B cell (primary cell): ENCODE measurements at regions not wholly inside any gene's neighbourhood (a gene's known extent, or its start where the extent isn't known, plus 50 kb on each side); places are given as distances from the start of the nearest gene placed in this dataset.
"Not testable (repeated sequence)": the region's sequence is repeated elsewhere in the genome, so short reads cannot be mapped to it uniquely, and the experiment has no call there.

ENCODE experiments used
- ATAC-seq: fragments of 200-7000 bp; cut with Tn5 transposase; one replicate; pipeline ENCODE4 v1.10.0; 2021; ENCODE audit warnings: low read depth, mild to moderate bottlenecking, moderate number of reproducible peaks, moderate library complexity
- CTCF ChIA-PET: fragments of 350-600 bp; sonication (Branson Sonifier 250); formaldehyde crosslinking; loops from one replicate; lab custom pipeline; 2021; ENCODE audit warnings: antibody characterized with exemption, inconsistent platforms; lab: Charles Lee
- POLR2A ChIA-PET: fragments of 350-600 bp; sonication (Branson Sonifier 250); formaldehyde crosslinking; loops from one replicate; lab custom pipeline; 2021; ENCODE audit warnings: antibody characterized with exemption; lab: Charles Lee
- DNase-seq: peaks from one replicate; pipeline ENCODE4 v3.0.0; 2013
- H2AFZ ChIP-seq: 2 replicates; pipeline ENCODE4 v1.6.1; 2012; ENCODE audit warnings: mild to moderate bottlenecking, low read depth, low read length; ENCODE audit not compliant: insufficient read depth, poor library complexity, severe bottlenecking
- H3K27ac ChIP-seq, 2 donors: 1 replicate in 1 of 2; 2 replicates in 1 of 2; pipeline ENCODE4 v1.5.1; 2012 to 2013; ENCODE audit warnings: low read length in 2 of 2, mild to moderate bottlenecking in 2 of 2, moderate library complexity in 1 of 2
- H3K27me3 ChIP-seq, 4 experiments: fragments of 200-600 bp in 1 of 4; sonication (generic) in 1 of 4; replicated peaks in 1 of 4; 1 replicate in 2 of 4; 2 replicates in 2 of 4; pipeline versions ENCODE4 v1.6.1 to v1.7.0; 2013 to 2016; ENCODE audit warnings: low read length in 3 of 4, mild to moderate bottlenecking in 2 of 4, mixed read lengths in 1 of 4, moderate library complexity in 1 of 4; ENCODE audit not compliant: insufficient read depth in 4 of 4, control insufficient read depth in 3 of 4; ENCODE audit errors: control extremely low read depth in 1 of 4
- H3K36me3 ChIP-seq, 2 experiments: replicated peaks in 1 of 2; 1 replicate in 1 of 2; 2 replicates in 1 of 2; pipeline versions ENCODE4 v1.6.1 to v1.7.1; 2013; ENCODE audit warnings: low read length in 1 of 2; ENCODE audit not compliant: insufficient read depth in 2 of 2, control insufficient read depth in 1 of 2; ENCODE audit errors: control extremely low read depth in 1 of 2, extremely low read depth in 1 of 2
- H3K4me1 ChIP-seq, 2 donors: fragments of 200-600 bp in 1 of 2; sonication (generic) in 1 of 2; 1 replicate in 1 of 2; 2 replicates in 1 of 2; pipeline versions ENCODE4 v1.5.1 to v1.6.1; 2013 to 2017; ENCODE audit warnings: low read length in 2 of 2; ENCODE audit not compliant: control insufficient read depth in 2 of 2, insufficient read depth in 2 of 2
- H3K4me2 ChIP-seq: replicated peaks from 2 replicates; pipeline ENCODE3; 2012; ENCODE audit warnings: mild to moderate bottlenecking, low read depth, low read length; ENCODE audit not compliant: poor library complexity, severe bottlenecking
- H3K4me3 ChIP-seq, 5 experiments: fragments of 200-600 bp in 1 of 5; sonication (generic) in 1 of 5; 1 replicate in 3 of 5; 2 replicates in 2 of 5; pipeline versions ENCODE4 v1.5.1 to v1.7.0; 2011 to 2016; ENCODE audit warnings: low read length in 4 of 5, mild to moderate bottlenecking in 4 of 5, low read depth in 2 of 5, control low read depth in 1 of 5, moderate library complexity in 1 of 5; ENCODE audit not compliant: insufficient read depth in 1 of 5; ENCODE audit errors: control extremely low read depth in 1 of 5, extremely low read depth in 1 of 5
- H3K79me2 ChIP-seq: fragments of 200-600 bp; sonication (generic); one replicate; pipeline ENCODE4 v1.6.0; 2016; ENCODE audit warnings: low read length; ENCODE audit not compliant: control insufficient read depth, insufficient read depth
- H3K9ac ChIP-seq: fragments of 200-600 bp; sonication (generic); 2 replicates; pipeline ENCODE4 v1.6.1; 2017; ENCODE audit warnings: mild to moderate bottlenecking, low read length, moderate library complexity
- H3K9me3 ChIP-seq, 3 donors: one replicate each; pipeline versions ENCODE4 v1.6.1 to v1.7.1; 2013; ENCODE audit warnings: low read length in 2 of 3; ENCODE audit not compliant: control insufficient read depth in 2 of 3, insufficient read depth in 1 of 3; ENCODE audit errors: control extremely low read depth in 1 of 3
- H4K20me1 ChIP-seq: 2 replicates; pipeline ENCODE4 v1.6.0; 2012; ENCODE audit warnings: mild to moderate bottlenecking, low read length; ENCODE audit not compliant: insufficient read depth, control insufficient read depth, poor library complexity, severe bottlenecking
- H3K27ac Mint-ChIP-seq: one replicate; pipeline ENCODE4 v1.8.0; 2021; ENCODE audit warnings: mixed read lengths
- H3K27me3 Mint-ChIP-seq: one replicate; pipeline ENCODE4 v1.8.0; 2021; ENCODE audit warnings: mixed read lengths
- H3K4me1 Mint-ChIP-seq: one replicate; pipeline ENCODE4 v1.8.0; 2021; ENCODE audit warnings: mixed read lengths
- H3K4me3 Mint-ChIP-seq: one replicate; pipeline ENCODE4 v1.8.0; 2021; ENCODE audit warnings: mixed read lengths
- H3K9me3 Mint-ChIP-seq: one replicate; pipeline ENCODE4 v1.8.0; 2022; ENCODE audit warnings: mixed read lengths; ENCODE audit not compliant: insufficient read depth
- CTCF ChIP-seq: fragments of 200-600 bp; IDR thresholded peaks from one replicate; pipeline ENCODE4 v1.8.0; 2022; ENCODE audit warnings: antibody characterized with exemption, mild to moderate bottlenecking
- EZH2 ChIP-seq: IDR thresholded peaks from 2 replicates; pipeline ENCODE4 v1.6.1; 2012; ENCODE audit warnings: borderline replicate concordance, low read depth, mild to moderate bottlenecking, moderate library complexity, low read length; ENCODE audit not compliant: insufficient read depth, poor library complexity, severe bottlenecking
- WGBS: methylation state at CpG from one replicate; pipeline ENCODE4 v1.1.5; 2013; ENCODE audit warnings: missing lambda C conversion rate; ENCODE audit not compliant: insufficient coverage; 5-methylcytosine and 5-hydroxymethylcytosine counted together
- intact Hi-C: fragments of 100-400 bp; cut with micrococcal nuclease; formaldehyde crosslinking; loops from one replicate; pipeline ENCODE4 v1.10.0; 2022

GRCh38 chr2:38243186-38243880 lies 133.7 kb downstream of the ATL2 start:
- Histone ChIP-seq H3K4me1 (no peaks in the 10 kb centered on the region), H2AFZ (no peak overlapping the region), H3K36me3 (no peaks in the 10 kb centered on the region), H3K4me2 (no peak overlapping the region), H3K9ac (no peak overlapping the region), H3K9me3 (no peaks in the 10 kb centered on the region), H3K27me3 (peaks cover 0 to 2% (median 0%) of the 10 kb centered on the region in 4 experiments), H4K20me1 (no peaks in the 10 kb centered on the region), H3K4me3 (no peak overlapping the region), H3K27ac (no peak overlapping the region), H3K79me2 (no peaks in the 10 kb centered on the region)
- WGBS: no CpG with 5 or more reads among the region's 3 CpGs
- intact Hi-C loops: no loop called here
- CTCF ChIA-PET: no interaction called here
- H3K27ac Mint-ChIP-seq: no peak overlapping the region
- DNase-seq (no peak), ATAC-seq (no peak)
- no peak overlapping the region for H3K4me3 Mint-ChIP-seq
- POLR2A ChIA-PET: no interaction called here
- peaks cover 9% of the 10 kb centered on the region for H3K27me3 Mint-ChIP-seq
- H3K9me3 Mint-ChIP-seq: no peaks in the 10 kb centered on the region
- TF ChIP-seq EZH2 (no peak), CTCF (no peak)
- H3K4me1 Mint-ChIP-seq: no peaks in the 10 kb centered on the region

- Histone ChIP-seq H3K4me1 (no peaks in the 10 kb centered on the region), H3K27ac (no peak overlapping the region), H3K79me2 (no peaks in the 10 kb centered on the region), H3K4me2 (no peak overlapping the region), H3K27me3 (peaks cover 0 to 2% (median 0%) of the 10 kb centered on the region in 4 experiments), H3K9me3 (no peaks in the 10 kb centered on the region), H3K9ac (no peak overlapping the region), H2AFZ (no peak overlapping the region), H3K4me3 (no peak overlapping the region), H3K36me3 (no peaks in the 10 kb centered on the region), H4K20me1 (no peaks in the 10 kb centered on the region)
- CTCF ChIA-PET: interaction anchor here (0.6 kb wide), 1 partner anchor 71 kb away, joined by 3 read pairs; no protein-coding TSS in a partner anchor
- intact Hi-C loops: no loop called here
- POLR2A ChIA-PET: no interaction called here
- ATAC-seq: no peak
- Mint-ChIP-seq H3K9me3 (peaks cover 4% of the 10 kb centered on the region), H3K27me3 (peaks cover 21% of the 10 kb centered on the region), H3K4me1 (no peaks in the 10 kb centered on the region), H3K4me3 (no peak overlapping the region), H3K27ac (no peak overlapping the region)
- 97% methylated on average over 10 of the region's 10 CpGs for WGBS
- no peak for DNase-seq
- TF ChIP-seq EZH2: no peak
- no peak for TF ChIP-seq CTCF
These were observed 137.6 kb downstream of the ATL2 start for GRCh38 chr2:38239452-38239851.

GRCh38 chr2:38238705-38239104 lies 138.4 kb downstream of the ATL2 start:
- H3K27me3 ChIP-seq, H3K27ac Mint-ChIP-seq, H3K79me2 ChIP-seq, H3K9me3 ChIP-seq, CTCF ChIA-PET, H3K4me3 ChIP-seq, H3K36me3 ChIP-seq, DNase-seq, H3K9ac ChIP-seq, H4K20me1 ChIP-seq, H3K27ac ChIP-seq, ATAC-seq, POLR2A ChIA-PET, H3K9me3 Mint-ChIP-seq, H3K4me2 ChIP-seq, H3K4me1 Mint-ChIP-seq, H3K4me3 Mint-ChIP-seq, intact Hi-C loops, H2AFZ ChIP-seq, H3K4me1 ChIP-seq: not testable (repeated sequence)
- H3K27me3 Mint-ChIP-seq: peaks cover 28% of the 10 kb centered on the region
- no CpG with 5 or more reads among the region's 5 CpGs for WGBS
